Liver (tissue), 8 donors: ENCODE measurements at regions not wholly inside any gene's neighbourhood (a gene's known extent, or its start where the extent isn't known, plus 50 kb on each side); places are given as distances from the start of the nearest gene placed in this dataset.

Source experiments
- DNase-seq: peaks from one replicate; pipeline ENCODE4 v3.0.0-alpha.2; 2017; ENCODE audit warnings: low spot score
- H3K27ac ChIP-seq, 2 donors: one replicate each; pipeline ENCODE4 v1.7.0; 2013; ENCODE audit warnings: inconsistent platforms in 2 of 2, low read length in 2 of 2, control low read depth in 1 of 2, low read depth in 1 of 2, mild to moderate bottlenecking in 1 of 2
- H3K27me3 ChIP-seq, 4 donors: one replicate each; pipeline versions ENCODE4 v1.6.1 to v1.7.0; 2013; ENCODE audit warnings: low read length in 3 of 4, inconsistent platforms in 1 of 4, mild to moderate bottlenecking in 1 of 4, moderate library complexity in 1 of 4; ENCODE audit not compliant: control insufficient read depth in 4 of 4, insufficient read depth in 4 of 4
- H3K36me3 ChIP-seq, 4 donors: one replicate each; pipeline versions ENCODE4 v1.6.1 to v1.7.0; 2013; ENCODE audit warnings: low read length in 3 of 4, mild to moderate bottlenecking in 3 of 4, low read depth in 1 of 4, moderate library complexity in 1 of 4; ENCODE audit not compliant: control insufficient read depth in 4 of 4, insufficient read depth in 3 of 4
- H3K4me1 ChIP-seq, 4 donors: one replicate each; pipeline versions ENCODE4 v1.6.1 to v1.7.0; 2013; ENCODE audit warnings: low read length in 3 of 4, mild to moderate bottlenecking in 3 of 4, moderate library complexity in 1 of 4; ENCODE audit not compliant: control insufficient read depth in 4 of 4, insufficient read depth in 4 of 4
- H3K4me3 ChIP-seq, 3 donors: one replicate each; pipeline versions ENCODE4 v1.6.1 to v1.7.0; 2013; ENCODE audit warnings: low read length in 3 of 3, control low read depth in 1 of 3, low read depth in 1 of 3, mild to moderate bottlenecking in 1 of 3
- H3K9ac ChIP-seq, 2 donors: one replicate each; pipeline ENCODE4 v1.7.0; 2013; ENCODE audit warnings: low read length in 2 of 2, mild to moderate bottlenecking in 2 of 2, moderate library complexity in 2 of 2, control low read depth in 1 of 2, low read depth in 1 of 2
- H3K9me3 ChIP-seq, 4 donors: one replicate each; pipeline versions ENCODE4 v1.6.1 to v1.7.0; 2013; ENCODE audit warnings: low read length in 3 of 4; ENCODE audit not compliant: control insufficient read depth in 4 of 4
- CTCF ChIP-seq: fragments of 150-350 bp; IDR thresholded peaks from 2 replicates; pipeline ENCODE4 v1.5.1; 2017; ENCODE audit warnings: improper control_type of control experiment, low read depth, low read length; ENCODE audit not compliant: missing input control
- EGR1 ChIP-seq, 2 donors: IDR thresholded peaks; 2 replicates each; pipeline ENCODE4 v1.6.1; 2016 to 2018; ENCODE audit warnings: antibody characterized with exemption in 2 of 2, low read depth in 2 of 2
- FOXA1 ChIP-seq: IDR thresholded peaks from 2 replicates; pipeline ENCODE4 v1.6.1; 2016; ENCODE audit warnings: antibody characterized with exemption
- FOXA2 ChIP-seq: IDR thresholded peaks from 2 replicates; pipeline ENCODE4 v1.6.1; 2016; ENCODE audit warnings: antibody characterized with exemption
- GABPA ChIP-seq, 2 donors: IDR thresholded peaks in 1 of 2; conservative IDR thresholded peaks in 1 of 2; 2 replicates each; pipeline ENCODE4 v1.6.1; 2016; ENCODE audit warnings: antibody characterized with exemption in 2 of 2, mild to moderate bottlenecking in 1 of 2, moderate library complexity in 1 of 2
- HNF4A ChIP-seq, 2 donors: conservative IDR thresholded peaks; 2 replicates each; pipeline ENCODE4 v1.6.1; 2016; ENCODE audit warnings: antibody characterized with exemption in 2 of 2, mild to moderate bottlenecking in 2 of 2
- HNF4G ChIP-seq: IDR thresholded peaks from 2 replicates; pipeline ENCODE4 v1.6.1; 2016; ENCODE audit warnings: antibody characterized with exemption
- JUND ChIP-seq, 2 donors: IDR thresholded peaks; 2 replicates each; pipeline ENCODE4 v1.6.1; 2016; ENCODE audit warnings: antibody characterized with exemption in 2 of 2
- NR2F2 ChIP-seq: IDR thresholded peaks from 2 replicates; pipeline ENCODE4 v1.6.1; 2016; ENCODE audit warnings: antibody characterized with exemption
- RAD21 ChIP-seq, 2 donors: IDR thresholded peaks; 2 replicates each; pipeline ENCODE4 v1.6.1; 2016; ENCODE audit warnings: antibody characterized with exemption in 2 of 2, mild to moderate bottlenecking in 2 of 2
- RXRA ChIP-seq, 2 donors: IDR thresholded peaks; 2 replicates each; pipeline ENCODE4 v1.6.1; 2017 to 2018; ENCODE audit warnings: antibody characterized with exemption in 2 of 2, mild to moderate bottlenecking in 1 of 2
- SP1 ChIP-seq: IDR thresholded peaks from 2 replicates; pipeline ENCODE4 v1.6.1; 2018; ENCODE audit warnings: antibody characterized with exemption, mild to moderate bottlenecking
- TAF1 ChIP-seq: conservative IDR thresholded peaks from 2 replicates; pipeline ENCODE4 v1.6.1; 2016; ENCODE audit warnings: antibody characterized with exemption, mild to moderate bottlenecking
- YY1 ChIP-seq: IDR thresholded peaks from 2 replicates; pipeline ENCODE4 v1.6.1; 2016; ENCODE audit warnings: antibody characterized with exemption, mild to moderate bottlenecking
- ZBTB33 ChIP-seq: IDR thresholded peaks from 2 replicates; pipeline ENCODE4 v1.6.1; 2016; ENCODE audit warnings: antibody characterized with exemption
- WGBS: extraction: QIAGEN DNeasy Blood & Tissue Kit; methylation state at CpG from one replicate; pipeline ENCODE4 v1.1.7; 2013; 5-methylcytosine and 5-hydroxymethylcytosine counted together
- TF ChIP-seq, protein P1 (sequence below): IDR thresholded peaks from 2 replicates; pipeline ENCODE4 v1.6.1; 2016; ENCODE audit warnings: antibody characterized with exemption
- TF ChIP-seq, protein P2 (sequence below): IDR thresholded peaks from 2 replicates; pipeline ENCODE4 v1.6.1; 2016; ENCODE audit warnings: antibody characterized with exemption, mild to moderate bottlenecking
- TF ChIP-seq, protein P3 (sequence below): IDR thresholded peaks from 2 replicates; pipeline ENCODE4 v1.6.1; 2016; ENCODE audit warnings: antibody characterized with exemption
- donor health status: healthy.
- donor health status: healthy.
- donor health status: healthy.
- donor health status: healthy.
- donor health status: healthy.

DNA sequence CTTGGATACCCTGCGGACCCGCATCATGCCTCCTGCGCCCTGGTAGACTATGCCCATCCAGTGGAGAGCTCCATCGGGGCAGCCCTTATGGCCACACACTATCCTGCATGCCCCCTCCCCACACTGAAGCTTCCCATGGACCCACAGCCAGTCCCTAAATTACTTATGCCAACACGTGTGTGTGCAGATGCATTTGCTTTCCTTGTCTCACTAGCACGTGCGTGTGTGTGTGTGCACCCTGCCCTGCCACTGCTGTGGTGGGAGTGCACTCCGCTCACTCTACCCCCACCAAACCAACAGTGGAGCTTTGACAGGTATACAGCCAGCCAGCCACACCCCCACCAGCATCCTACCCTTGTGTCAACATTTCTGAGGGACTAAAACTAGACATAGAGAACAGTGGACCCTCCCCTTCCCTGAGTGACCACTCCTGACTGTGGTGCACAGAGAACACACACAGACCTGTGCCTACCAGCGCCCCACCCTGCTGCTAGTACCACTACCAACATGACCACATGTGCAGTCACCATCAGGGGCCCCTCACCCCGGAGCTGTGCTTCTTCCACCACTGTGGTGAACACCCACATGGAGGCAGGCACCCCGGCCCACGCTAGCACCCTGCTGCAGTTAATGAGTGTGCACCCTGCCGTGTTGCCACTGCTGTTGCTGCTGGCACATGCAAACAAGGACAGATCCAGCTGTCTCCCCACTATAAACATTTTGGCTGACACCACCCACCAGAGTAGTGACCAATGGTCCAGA is 310.8 kb downstream of the GABRB3 start (continued):
- TF ChIP-seq, protein P1, sequence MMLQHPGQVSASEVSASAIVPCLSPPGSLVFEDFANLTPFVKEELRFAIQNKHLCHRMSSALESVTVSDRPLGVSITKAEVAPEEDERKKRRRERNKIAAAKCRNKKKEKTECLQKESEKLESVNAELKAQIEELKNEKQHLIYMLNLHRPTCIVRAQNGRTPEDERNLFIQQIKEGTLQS = no peak

DNA sequence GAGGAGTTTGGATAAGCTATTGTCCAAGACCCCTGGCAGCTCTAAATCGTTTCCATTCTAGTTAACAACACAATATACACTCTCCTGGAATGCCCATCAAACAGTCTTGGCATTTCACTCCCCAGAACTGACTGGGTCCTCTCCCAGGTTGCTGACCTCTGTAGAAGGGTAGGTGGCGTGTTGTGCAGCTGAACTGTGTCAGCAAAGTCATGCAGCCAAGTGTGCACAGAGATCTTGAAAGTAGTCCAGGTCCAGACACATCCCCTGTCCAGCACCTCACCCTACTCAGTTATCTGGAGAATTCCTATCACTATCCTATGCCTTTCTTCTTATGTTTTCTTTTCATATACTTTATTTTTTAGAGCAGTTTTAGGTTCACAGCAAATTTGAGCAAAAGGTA is 312.7 kb downstream of the GABRB3 start:
- Histone ChIP-seq H3K27ac (no peak overlapping the region), H3K9ac (no peak overlapping the region), H3K36me3 (no peaks in the 10 kb centered on the region), H3K27me3 (peaks cover 0 to 3% (median 0%) of the 10 kb centered on the region in 4 donors), H3K4me3 (no peak overlapping the region), H3K9me3 (peaks cover 0 to 10% (median 1%) of the 10 kb centered on the region in 4 donors), H3K4me1 (no peaks in the 10 kb centered on the region)
- TF ChIP-seq YY1 (no peak), FOXA2 (no peak), JUND (IDR thresholded peaks at IDR 0.05) (no peak), GABPA (IDR thresholded peaks at IDR 0.05 in 1 of 2, conservative IDR thresholded peaks at IDR 0.05 in 1 of 2) (no peak), RAD21 (IDR thresholded peaks at IDR 0.05) (no peak), HNF4G (no peak), HNF4A (conservative IDR thresholded peaks at IDR 0.05) (no peak), SP1 (no peak), TAF1 (no peak), ZBTB33 (no peak), RXRA (IDR thresholded peaks at IDR 0.05) (no peak), NR2F2 (no peak), CTCF (no peak), FOXA1 (no peak), EGR1 (IDR thresholded peaks at IDR 0.05; ENCODE audit: low read depth in 2 of 2) (no peak)
- TF ChIP-seq, protein P2, sequence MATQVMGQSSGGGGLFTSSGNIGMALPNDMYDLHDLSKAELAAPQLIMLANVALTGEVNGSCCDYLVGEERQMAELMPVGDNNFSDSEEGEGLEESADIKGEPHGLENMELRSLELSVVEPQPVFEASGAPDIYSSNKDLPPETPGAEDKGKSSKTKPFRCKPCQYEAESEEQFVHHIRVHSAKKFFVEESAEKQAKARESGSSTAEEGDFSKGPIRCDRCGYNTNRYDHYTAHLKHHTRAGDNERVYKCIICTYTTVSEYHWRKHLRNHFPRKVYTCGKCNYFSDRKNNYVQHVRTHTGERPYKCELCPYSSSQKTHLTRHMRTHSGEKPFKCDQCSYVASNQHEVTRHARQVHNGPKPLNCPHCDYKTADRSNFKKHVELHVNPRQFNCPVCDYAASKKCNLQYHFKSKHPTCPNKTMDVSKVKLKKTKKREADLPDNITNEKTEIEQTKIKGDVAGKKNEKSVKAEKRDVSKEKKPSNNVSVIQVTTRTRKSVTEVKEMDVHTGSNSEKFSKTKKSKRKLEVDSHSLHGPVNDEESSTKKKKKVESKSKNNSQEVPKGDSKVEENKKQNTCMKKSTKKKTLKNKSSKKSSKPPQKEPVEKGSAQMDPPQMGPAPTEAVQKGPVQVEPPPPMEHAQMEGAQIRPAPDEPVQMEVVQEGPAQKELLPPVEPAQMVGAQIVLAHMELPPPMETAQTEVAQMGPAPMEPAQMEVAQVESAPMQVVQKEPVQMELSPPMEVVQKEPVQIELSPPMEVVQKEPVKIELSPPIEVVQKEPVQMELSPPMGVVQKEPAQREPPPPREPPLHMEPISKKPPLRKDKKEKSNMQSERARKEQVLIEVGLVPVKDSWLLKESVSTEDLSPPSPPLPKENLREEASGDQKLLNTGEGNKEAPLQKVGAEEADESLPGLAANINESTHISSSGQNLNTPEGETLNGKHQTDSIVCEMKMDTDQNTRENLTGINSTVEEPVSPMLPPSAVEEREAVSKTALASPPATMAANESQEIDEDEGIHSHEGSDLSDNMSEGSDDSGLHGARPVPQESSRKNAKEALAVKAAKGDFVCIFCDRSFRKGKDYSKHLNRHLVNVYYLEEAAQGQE = no peak
- TF ChIP-seq, protein P3, sequence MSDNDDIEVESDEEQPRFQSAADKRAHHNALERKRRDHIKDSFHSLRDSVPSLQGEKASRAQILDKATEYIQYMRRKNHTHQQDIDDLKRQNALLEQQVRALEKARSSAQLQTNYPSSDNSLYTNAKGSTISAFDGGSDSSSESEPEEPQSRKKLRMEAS = no peak
- TF ChIP-seq, protein P1 = no peak
- DNase-seq = no peak
- WGBS = 42% methylated on average over 2 of the region's 2 CpGs
